ENCODE measurements at regions not wholly inside any gene's neighbourhood (a gene's known extent, or its start where the extent isn't known, plus 50 kb on each side); places are given as distances from the start of the nearest gene placed in this dataset.

DNA sequence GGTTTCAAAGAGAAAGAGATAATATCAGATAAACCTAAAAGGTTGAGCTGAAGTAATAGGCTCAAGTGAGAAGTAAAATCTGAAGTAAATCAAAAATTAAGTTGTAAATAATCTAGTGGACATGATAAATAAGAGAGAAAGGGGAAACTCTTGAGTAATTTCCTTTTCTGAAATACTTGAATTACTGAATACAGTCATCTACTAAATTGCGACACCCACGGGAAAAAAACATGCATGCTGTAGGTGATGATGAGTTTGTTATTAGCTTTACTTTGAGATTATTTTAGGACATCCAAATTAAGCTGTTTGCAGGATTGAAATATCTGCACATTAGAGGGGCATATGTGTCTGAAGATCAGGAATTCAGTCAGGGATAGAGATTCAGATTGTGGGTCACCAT lies 50.0 kb upstream of the CARD18 start:
- TF ChIP-seq GATA3 (IDR thresholded peaks at IDR 0.05; ENCODE audit: low read depth, low read length) (no peak), GATA2 (IDR thresholded peaks at IDR 0.05; ENCODE audit: low read depth, low read length) (no peak)
